Fibroblast of skin of right biceps (primary cell): ENCODE measurements at regions not wholly inside any gene's neighbourhood (a gene's known extent, or its start where the extent isn't known, plus 50 kb on each side); places are given as distances from the start of the nearest gene placed in this dataset.

ENCODE experiments used
- DNase-seq: peaks from one replicate; pipeline ENCODE4 v3.0.0-alpha.2; 2013

GRCh38 chr18:76567835-76568445 is 72.9 kb upstream of the ZNF516 start:
- no peak for DNase-seq

DNA sequence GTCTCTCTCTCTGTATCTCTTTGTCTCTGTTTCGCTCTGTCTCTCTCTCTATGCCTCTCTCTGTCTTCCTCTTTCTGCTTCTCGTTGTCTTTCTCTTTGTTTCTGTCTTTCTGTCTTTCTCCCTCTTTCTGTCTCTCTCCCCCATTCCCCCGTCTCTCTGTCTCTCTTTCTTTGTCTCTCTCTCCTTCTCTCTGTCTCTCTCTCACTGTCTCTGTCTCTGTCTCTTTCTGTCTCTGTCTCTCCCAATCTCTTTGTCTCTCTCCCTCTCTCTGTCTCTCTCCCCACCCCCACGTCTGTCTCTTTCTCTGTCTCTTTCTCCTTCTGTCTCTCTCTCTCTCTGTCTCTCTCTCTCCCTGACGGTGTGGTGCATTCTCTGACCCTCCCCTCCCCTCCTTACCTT is 71.9 kb upstream of the ZNF516 start:
- no peak for DNase-seq

DNA sequence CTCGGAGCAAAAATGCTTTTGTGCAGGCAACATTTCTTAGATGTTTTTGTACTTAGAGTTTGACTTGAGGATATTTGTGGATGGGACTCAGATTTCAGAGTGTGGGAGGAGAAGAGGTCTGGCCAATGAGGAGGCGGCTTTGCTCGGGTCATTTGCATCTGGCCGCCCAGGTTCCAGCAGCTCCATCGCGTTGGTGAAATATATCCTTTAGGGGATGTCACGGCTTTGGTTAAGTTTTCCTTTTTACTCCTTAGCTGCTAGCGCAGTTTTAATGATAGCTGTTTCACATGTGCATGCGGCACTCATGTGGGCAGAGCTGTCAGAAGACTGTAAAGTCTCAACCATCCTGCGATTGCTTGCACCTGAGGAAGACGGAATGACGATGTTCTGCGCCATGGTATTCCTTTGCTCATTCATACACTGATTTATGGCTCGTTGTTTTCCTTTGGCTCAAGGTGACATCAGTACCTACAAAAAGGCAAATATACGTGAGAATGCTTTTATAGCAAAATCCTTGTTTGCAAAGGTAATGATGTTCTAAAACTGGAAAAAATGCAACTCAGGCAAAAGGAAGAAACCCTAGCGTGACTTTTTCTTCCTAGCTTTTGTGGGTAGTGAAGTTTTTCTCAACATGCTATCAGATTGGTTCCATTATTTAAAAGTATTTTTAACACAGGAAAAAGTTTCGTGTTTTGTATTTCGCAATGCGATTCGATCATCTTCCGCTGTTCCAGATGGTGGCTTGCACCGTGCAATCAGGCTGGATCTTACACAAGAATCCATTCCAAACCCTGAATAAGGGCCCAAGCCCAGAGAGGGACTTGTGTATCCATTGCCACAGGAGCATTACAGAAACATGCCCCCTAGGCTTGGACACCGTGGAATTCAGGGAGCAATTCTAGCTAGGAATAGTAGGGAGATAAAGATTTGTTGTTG is 70.5 kb upstream of the ZNF516 start:
- DNase-seq, result peak; percentile 95

DNA sequence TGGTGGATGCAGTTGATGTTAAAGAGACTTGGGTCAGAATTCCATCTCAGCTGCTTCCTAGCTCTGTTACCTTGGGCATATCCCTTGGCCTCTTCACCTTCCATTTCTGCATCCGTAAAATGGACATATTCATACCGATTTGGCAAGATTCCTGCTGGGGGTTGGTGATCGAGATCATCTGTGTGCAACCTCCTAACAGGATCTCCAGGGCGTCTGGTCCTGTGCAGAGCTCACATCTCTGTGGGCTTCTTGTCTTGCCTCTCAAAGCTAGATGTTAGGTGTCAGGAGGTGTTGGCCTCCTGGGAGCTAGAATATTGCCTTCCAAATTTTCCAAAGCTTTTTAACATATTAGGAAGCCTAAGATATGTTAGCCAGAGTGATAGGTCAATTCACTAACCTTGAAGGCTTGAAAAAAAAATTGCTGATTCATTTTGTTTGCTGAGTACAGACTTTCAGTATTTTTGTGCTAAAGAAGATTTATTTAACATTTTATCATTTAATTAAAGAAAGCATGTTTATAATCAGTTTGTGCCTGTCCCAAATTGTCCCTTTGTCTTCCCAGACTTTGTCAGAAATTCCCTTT is 69.7 kb upstream of the ZNF516 start:
- peak; percentile 17 for DNase-seq

DNA sequence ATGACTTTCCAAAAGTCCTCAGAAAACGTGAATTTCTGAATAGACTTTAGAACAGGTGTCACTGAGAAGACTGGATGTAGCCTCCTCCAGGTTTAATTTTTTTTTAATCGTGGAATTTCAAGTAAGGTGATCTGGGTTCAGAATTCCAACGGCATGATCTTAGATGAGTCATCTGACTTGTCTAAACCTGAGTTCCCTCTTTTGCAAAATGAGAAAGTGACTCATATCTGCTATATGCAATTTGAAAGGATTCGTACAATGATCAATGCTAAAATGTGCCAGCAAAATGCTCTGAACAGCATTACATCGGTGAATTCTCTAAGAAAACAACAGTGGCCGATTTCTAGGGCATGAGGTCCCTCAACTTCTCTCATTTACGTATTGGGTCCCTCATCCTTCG is 69.1 kb upstream of the ZNF516 start:
- peak; percentile 79 for DNase-seq

DNA sequence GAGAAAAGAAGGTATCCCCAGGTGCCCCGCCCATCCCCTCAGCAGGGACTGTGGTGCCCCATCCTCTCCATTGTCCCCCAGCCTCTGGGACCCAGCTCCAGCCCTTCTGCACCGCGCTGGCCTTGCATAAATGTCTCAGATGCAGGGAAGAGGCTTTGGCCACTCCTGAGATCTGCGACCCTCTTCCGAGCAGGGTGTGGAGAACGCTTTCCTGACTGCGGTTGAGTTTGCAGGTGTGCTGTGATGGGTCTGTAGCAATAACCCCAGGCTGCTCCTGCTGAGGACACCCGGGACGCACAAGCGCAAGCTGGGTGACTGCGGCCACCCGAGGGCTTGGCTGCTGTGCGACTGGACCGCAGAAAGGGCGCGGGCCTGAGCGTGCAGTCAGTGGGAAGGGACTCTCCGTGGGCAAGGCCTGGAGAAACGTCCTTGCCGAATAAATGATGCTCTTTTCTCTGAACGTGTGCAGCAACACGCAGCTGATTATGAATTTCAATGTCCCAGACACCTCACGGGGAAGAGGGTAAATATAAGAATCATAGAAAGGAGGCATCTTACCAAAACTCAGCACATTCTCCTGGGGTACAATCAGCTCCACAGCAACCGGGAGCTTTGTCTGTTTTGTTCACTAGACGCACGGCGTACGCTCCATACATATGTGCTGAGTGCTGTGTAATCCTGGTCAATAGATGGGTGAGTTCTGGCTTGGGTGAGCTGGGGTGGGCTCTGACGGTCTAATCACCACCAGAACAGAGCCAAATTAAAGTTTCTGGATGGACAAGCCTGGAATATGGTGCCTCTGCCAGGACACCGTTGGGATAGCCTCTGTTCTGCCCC is 67.5 kb upstream of the ZNF516 start:
- no peak for DNase-seq

DNA sequence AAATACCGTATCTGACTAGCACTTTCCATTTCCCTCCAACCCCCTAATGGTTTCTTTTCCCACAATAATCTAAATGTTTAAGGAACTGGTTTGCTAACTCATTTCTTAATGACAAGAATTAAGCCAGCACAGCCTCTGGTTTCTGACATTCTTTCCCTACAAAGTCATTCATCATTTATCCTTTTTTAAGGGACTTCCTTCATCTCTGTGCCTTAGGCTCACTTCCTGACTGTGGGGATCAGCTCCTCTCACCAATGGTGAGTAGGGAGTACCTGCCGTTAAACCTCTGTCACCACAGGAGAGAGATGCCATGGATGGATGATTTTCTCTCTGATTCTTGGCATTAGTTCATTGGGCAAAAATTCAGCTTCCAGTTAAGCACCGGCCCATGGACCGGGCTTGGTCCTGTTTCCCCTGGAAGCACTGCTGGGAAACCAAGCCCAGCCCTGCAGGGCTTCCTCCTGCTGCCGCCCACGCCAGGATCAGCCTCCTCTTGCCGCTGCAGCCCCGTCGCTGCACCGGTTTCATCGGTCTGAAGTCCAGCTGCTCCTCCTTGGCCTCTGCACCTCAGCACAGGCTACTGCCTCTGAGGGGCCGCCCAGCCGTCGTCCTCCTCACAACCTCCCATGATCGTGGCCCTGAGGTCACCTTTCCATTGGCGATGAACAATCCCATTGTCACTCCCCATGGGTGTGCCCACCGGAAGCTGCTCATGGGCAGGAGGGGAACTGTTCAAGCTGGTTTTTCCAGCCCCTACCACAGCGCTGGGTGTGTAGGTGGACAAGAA is 64.0 kb upstream of the ZNF516 start:
- peak; percentile 44 for DNase-seq

DNA sequence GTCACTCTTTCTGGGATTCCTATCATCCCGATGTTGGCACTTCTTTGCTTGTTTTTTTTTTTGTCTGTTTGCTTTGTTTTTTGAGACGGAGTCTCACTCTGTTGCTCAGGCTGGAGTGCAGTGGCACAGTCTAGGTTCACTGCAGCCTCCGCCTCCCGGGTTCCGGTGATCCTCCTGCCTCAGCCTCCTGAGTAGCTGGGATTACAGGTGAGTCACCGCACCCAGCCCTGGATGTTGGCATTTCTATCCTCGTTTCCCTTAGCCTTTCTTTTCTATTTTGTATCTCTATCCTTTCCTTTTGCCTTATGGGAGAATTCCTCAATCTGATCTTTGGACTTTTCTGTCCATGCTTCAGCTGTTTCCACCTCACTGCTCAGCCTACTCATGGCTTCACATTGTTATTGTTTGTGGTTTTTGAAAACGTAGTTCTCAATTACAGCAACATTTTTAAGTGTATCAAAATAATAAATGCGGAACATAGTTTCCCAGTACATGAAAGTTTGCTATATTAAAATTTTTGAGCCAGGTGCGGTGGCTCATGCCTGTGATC is 62.1 kb upstream of the ZNF516 start:
- no peak for DNase-seq

DNA sequence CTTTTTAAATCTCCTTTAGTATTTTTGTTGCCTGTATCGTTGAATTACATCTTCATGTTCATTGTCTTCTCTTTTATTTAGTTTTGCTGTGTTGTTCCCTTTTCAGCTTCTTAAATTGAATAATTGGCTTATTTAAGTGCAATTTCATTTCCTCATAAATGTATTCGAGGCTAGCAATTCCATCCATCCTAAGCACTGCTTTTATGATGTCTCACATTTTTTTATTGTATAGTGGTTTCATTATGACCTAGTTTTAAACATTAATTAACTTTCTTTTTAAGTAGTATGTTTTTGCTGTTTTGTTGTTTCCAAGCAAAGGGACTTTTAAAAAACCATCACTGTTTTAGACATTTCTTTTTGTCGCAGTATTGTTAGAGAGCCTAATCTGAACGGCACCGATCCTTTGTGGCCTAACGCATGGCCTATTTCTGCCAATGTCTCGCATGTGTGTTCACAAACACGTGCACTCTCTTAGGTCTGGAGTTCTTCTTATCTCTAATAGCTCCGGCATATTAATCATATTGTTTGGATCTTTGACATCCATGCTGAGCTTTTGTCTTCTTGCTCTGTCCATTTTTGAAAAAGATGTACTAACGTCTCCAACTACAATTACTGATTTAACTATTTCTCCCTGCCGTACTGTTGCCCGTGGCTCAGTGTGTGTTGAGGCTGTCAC is 59.6 kb upstream of the ZNF516 start:
- no peak for DNase-seq

- DNase-seq, result peak; percentile 47
Measured at GRCh38 chr18:76553715-76554546, 58.9 kb upstream of the ZNF516 start.

GRCh38 chr18:76548541-76548940 is 53.5 kb upstream of the ZNF516 start:
- no peak for DNase-seq

DNA sequence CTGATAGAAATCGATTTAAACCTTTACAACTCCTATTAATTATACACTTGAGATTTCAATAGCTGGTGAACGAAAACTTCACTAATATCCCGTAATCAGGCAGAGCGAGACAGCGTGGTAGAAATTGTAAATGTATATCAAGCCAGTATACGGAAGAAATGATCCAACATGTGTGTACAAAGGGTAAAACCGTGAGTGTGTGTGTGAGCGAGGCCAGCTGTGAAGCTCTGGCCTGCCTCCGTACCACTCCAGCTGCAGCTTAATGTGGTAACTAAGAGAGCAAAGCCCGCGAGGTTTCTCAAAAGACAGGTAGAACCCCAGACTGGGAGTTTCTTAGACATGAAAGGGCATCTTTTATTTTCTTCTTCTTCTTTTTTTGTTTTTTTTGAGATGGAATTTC is 52.3 kb upstream of the ZNF516 start:
- no peak for DNase-seq

- DNase-seq, result no peak
Measured at GRCh38 chr18:76546436-76546835, 51.4 kb upstream of the ZNF516 start.

GRCh38 chr18:76546088-76546435 is 51.0 kb upstream of the ZNF516 start:
- DNase-seq, result peak; percentile 19

GRCh38 chr18:76545433-76546087 is 50.5 kb upstream of the ZNF516 start:
- DNase-seq, result no peak

- DNase-seq, result no peak
Measured at GRCh38 chr18:76544511-76545345, 49.7 kb upstream of the ZNF516 start.
